Stomach (tissue), 8 donors: ENCODE measurements at regions not wholly inside any gene's neighbourhood (a gene's known extent, or its start where the extent isn't known, plus 50 kb on each side); places are given as distances from the start of the nearest gene placed in this dataset.

Experiments
- DNase-seq, 2 donors: peaks; one replicate each; pipeline versions ENCODE4 v3.0.0 to v3.0.0-alpha.2; 2013 to 2019
- H3K27ac ChIP-seq, 5 donors: fragments of 200-600 bp in 4 of 5; sonication (generic) in 4 of 5; one replicate each; pipeline ENCODE4 v1.5.1; 2013 to 2019; ENCODE audit warnings: mild to moderate bottlenecking in 1 of 5, moderate library complexity in 1 of 5
- H3K27me3 ChIP-seq, 3 donors: fragments of 200-600 bp; sonication (generic); one replicate each; pipeline ENCODE4 v1.5.1; 2017 to 2019; ENCODE audit warnings: mixed run types in 1 of 3
- H3K36me3 ChIP-seq, 4 donors: fragments of 200-600 bp; sonication (generic); 1 replicate in 3 of 4; 2 replicates in 1 of 4; pipeline ENCODE4 v1.5.1; 2016 to 2019
- H3K4me1 ChIP-seq, 4 donors: fragments of 200-600 bp; sonication (generic); one replicate each; pipeline ENCODE4 v1.5.1; 2016 to 2019
- H3K4me3 ChIP-seq, 4 donors: fragments of 200-600 bp; sonication (generic) in 3 of 4; one replicate each; pipeline ENCODE4 v1.5.1; 2016 to 2019; ENCODE audit warnings: mild to moderate bottlenecking in 1 of 4
- H3K9me3 ChIP-seq, 4 donors: fragments of 200-600 bp; sonication (generic); one replicate each; pipeline ENCODE4 v1.5.1; 2016 to 2019
- EP300 ChIP-seq: sonication (generic); formaldehyde crosslinking; IDR thresholded peaks from one replicate; pipeline ENCODE4 v1.6.1; 2017; ENCODE audit warnings: antibody characterized with exemption
- POLR2A ChIP-seq, 4 donors: fragments of 450-650 bp; IDR thresholded peaks; one replicate each; pipeline ENCODE4 v1.6.1; 2016; ENCODE audit warnings: antibody characterized with exemption in 4 of 4, control low read depth in 2 of 4, mild to moderate bottlenecking in 1 of 4, moderate library complexity in 1 of 4
- POLR2AphosphoS5 ChIP-seq, 3 donors: sonication (generic); formaldehyde crosslinking; IDR thresholded peaks; one replicate each; pipeline ENCODE4 v1.6.1; 2016; ENCODE audit warnings: antibody characterized with exemption in 3 of 3
- WGBS, 5 donors: extraction: QIAGEN DNeasy Blood & Tissue Kit in 3 of 5; methylation state at CpG; one replicate each; pipeline versions ENCODE4 v1.1.5 to v1.1.7; 2013 to 2018; 5-methylcytosine and 5-hydroxymethylcytosine counted together
- intact Hi-C: fragments of 100-400 bp; cut with DNase I; formaldehyde crosslinking; loops from one replicate; pipeline ENCODE4 v1.15.1; 2023; ENCODE audit warnings: low total_unique reads
- TF ChIP-seq, protein P1 (sequence below), 7 experiments: fragments of 450-650 bp in 4 of 7; fragments of 200-600 bp in 3 of 7; sonication (generic) in 3 of 7; IDR thresholded peaks; one replicate each; pipeline ENCODE4 v1.5.1; 2016 to 2019; ENCODE audit warnings: antibody characterized with exemption in 7 of 7, control low read depth in 2 of 7, mild to moderate bottlenecking in 1 of 7
- donor health status: healthy with polysubstance abuse.
- donor health status: Bipolar disorder and iron deficiency.
- donor health status: healthy.

DNA sequence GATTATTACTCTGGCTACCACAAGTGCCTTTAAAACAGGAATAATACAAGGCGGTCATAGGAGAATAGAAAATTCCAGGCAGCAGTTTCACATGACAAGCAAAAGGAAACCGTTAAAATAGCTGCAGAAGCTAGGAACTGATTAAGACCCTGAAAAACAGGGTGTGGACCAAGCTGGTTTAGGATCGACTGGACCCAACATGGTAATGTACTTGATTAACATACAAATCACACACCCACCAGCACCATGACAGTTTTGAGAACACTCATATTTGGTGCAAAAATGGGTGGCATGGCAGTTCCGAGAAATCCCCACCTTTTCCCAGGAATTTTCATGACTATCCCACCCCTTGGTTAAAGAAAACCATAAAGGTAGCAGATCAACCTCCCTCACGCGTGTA, 51.9 kb upstream of the TMEM163 start:
- no peak overlapping the region for H3K27ac ChIP-seq
- H3K4me1 ChIP-seq: peaks cover 18 to 27% (median 22%) of the 10 kb centered on the region in 4 donors
- no peaks in the 10 kb centered on the region for H3K9me3 ChIP-seq
- TF ChIP-seq, protein P1, sequence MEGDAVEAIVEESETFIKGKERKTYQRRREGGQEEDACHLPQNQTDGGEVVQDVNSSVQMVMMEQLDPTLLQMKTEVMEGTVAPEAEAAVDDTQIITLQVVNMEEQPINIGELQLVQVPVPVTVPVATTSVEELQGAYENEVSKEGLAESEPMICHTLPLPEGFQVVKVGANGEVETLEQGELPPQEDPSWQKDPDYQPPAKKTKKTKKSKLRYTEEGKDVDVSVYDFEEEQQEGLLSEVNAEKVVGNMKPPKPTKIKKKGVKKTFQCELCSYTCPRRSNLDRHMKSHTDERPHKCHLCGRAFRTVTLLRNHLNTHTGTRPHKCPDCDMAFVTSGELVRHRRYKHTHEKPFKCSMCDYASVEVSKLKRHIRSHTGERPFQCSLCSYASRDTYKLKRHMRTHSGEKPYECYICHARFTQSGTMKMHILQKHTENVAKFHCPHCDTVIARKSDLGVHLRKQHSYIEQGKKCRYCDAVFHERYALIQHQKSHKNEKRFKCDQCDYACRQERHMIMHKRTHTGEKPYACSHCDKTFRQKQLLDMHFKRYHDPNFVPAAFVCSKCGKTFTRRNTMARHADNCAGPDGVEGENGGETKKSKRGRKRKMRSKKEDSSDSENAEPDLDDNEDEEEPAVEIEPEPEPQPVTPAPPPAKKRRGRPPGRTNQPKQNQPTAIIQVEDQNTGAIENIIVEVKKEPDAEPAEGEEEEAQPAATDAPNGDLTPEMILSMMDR (IDR thresholded peaks at IDR 0.05): no peak
- TF ChIP-seq POLR2AphosphoS5 (IDR thresholded peaks at IDR 0.05): no peak
- no peak for TF ChIP-seq EP300
- no peak for TF ChIP-seq POLR2A (IDR thresholded peaks at IDR 0.05)
- H3K4me3 ChIP-seq: no peak overlapping the region
- WGBS, 5 donors: 88 to 94% (median 92%) methylated on average over 6 of the region's 6 CpGs
- no peak for DNase-seq
- intact Hi-C loops: no loop called here
- no peaks in the 10 kb centered on the region for H3K36me3 ChIP-seq
- no peaks in the 10 kb centered on the region for H3K27me3 ChIP-seq

DNA sequence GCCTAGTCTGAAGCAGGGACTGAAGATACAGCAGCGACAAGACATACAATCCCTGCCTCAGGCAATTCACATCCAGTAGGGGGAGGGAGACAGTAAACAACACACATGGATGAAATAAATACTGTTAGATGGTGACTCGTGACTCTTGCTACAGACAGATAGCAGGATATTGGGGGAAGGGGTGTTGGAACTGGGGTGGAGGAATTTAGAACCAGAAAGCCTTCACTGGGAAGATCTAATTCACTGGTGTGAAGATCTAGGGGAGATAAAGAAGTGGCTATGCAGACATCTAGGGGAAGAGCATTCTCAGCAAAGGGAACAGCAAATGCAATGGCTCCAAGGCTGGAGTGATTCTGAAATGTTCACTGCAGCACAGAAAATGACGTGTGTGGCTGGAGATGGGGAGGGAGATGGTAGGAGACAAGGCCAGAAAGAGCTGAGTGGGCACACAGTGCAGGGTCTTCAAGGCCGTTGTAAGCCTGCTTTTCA, 52.6 kb upstream of the TMEM163 start:
- WGBS, 5 donors: 62 to 81% (median 77%) methylated on average over 4 of the region's 4 CpGs
- peaks cover 18 to 32% (median 25%) of the 10 kb centered on the region in 4 donors for H3K4me1 ChIP-seq
- no peak overlapping the region for H3K27ac ChIP-seq
- TF ChIP-seq POLR2AphosphoS5 (IDR thresholded peaks at IDR 0.05) (no peak), POLR2A (IDR thresholded peaks at IDR 0.05) (no peak), EP300 (no peak)
- TF ChIP-seq, protein P1 (IDR thresholded peaks at IDR 0.05): no peak
- H3K27me3 ChIP-seq: no peaks in the 10 kb centered on the region
- intact Hi-C loops: no loop called here
- no peaks in the 10 kb centered on the region for H3K36me3 ChIP-seq
- no peak overlapping the region for H3K4me3 ChIP-seq
- no peak for DNase-seq
- no peaks in the 10 kb centered on the region for H3K9me3 ChIP-seq

DNA sequence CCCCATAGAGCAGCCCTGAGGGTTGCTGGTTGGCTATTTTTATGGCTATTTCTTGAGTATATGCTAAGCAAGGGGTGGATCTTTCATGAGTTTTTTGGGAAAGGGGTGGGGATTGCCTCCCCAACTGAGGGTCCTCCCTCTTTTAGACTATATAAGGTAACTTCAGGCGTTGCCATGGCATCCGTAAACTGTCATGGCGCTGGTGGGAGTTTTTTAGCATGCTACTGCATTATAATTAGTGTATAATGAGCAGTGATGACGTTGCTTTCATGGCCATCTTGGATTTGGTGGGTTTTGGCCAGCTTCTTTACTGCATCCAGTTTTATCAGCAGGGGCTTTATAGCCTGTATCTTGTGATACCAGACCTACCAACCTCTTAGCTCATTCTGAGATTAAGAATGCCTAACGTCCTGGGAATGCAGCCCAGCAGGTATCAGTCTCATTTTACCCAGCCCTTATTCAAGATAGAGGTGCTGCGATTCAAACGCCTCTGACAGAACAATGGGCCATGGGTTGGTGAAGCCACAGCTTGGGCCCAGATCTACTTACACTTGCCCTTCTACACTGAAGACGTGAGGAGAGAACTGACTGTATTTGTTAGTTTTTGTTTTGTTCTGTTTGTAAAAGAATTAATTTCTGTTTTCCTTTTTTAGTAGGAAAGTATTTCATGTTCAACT, 53.8 kb upstream of the TMEM163 start:
- Histone ChIP-seq H3K36me3 (no peaks in the 10 kb centered on the region), H3K4me3 (no peak overlapping the region), H3K4me1 (peaks cover 18 to 33% (median 26%) of the 10 kb centered on the region in 4 donors), H3K27ac (peak overlapping the region in 2 of 5 donors; percentile 69 to 84), H3K9me3 (no peaks in the 10 kb centered on the region), H3K27me3 (no peaks in the 10 kb centered on the region)
- TF ChIP-seq, protein P1 (IDR thresholded peaks at IDR 0.05): no peak
- TF ChIP-seq POLR2A (IDR thresholded peaks at IDR 0.05): no peak
- TF ChIP-seq EP300: no peak
- TF ChIP-seq POLR2AphosphoS5 (IDR thresholded peaks at IDR 0.05): no peak
- 54 to 68% (median 63%) methylated on average over 8 of the region's 8 CpGs for WGBS, 5 donors
- DNase-seq: peak; percentile 30 to 40
- intact Hi-C loops: no loop called here

DNA sequence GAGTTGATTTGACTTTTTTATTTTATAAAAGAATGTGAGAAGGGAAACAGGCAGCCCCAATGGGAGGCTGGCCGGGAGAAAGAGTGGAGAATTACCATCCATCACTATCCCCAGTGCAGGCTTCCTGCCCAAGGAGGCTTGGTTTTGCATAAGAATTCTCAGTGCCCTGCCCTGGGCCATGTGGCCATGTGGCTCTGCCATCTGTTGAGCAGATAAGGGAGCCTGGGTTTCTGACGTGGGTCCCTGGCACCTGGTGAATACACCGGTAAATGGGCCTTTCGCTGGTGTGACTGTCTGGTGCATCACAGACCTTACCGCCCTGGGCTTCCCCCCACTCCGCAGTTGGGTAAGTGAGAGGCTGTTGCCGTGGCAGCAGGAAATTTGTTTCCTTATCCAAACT, 54.5 kb upstream of the TMEM163 start:
- Histone ChIP-seq H3K4me3 (no peak overlapping the region), H3K9me3 (no peaks in the 10 kb centered on the region), H3K27me3 (no peaks in the 10 kb centered on the region), H3K4me1 (peaks cover 18 to 33% (median 26%) of the 10 kb centered on the region in 4 donors), H3K27ac (peak overlapping the region; percentile 45 to 84 (median 69)), H3K36me3 (no peaks in the 10 kb centered on the region)
- WGBS, 5 donors: 45 to 59% (median 51%) methylated on average over 7 of the region's 7 CpGs
- intact Hi-C loops: no loop called here
- TF ChIP-seq, protein P1 (IDR thresholded peaks at IDR 0.05): no peak
- TF ChIP-seq POLR2AphosphoS5 (IDR thresholded peaks at IDR 0.05) (no peak), POLR2A (IDR thresholded peaks at IDR 0.05) (no peak), EP300 (no peak)
- peak; percentile 45 to 49 for DNase-seq
